Choroid plexus epithelial cell (primary cell): ENCODE measurements at regions not wholly inside any gene's neighbourhood (a gene's known extent, or its start where the extent isn't known, plus 50 kb on each side); places are given as distances from the start of the nearest gene placed in this dataset.

Source experiments
- DNase-seq: peaks from one replicate; pipeline ENCODE4 v3.0.0-alpha.2; 2010; ENCODE audit warnings: low read depth
- H3K4me3 ChIP-seq: 2 replicates; pipeline ENCODE4 v1.5.1; 2011; ENCODE audit warnings: low read depth, mild to moderate bottlenecking, control low read depth, low read length, moderate library complexity
- CTCF ChIP-seq: conservative IDR thresholded peaks from 2 replicates; pipeline ENCODE4 v1.5.1; 2011; ENCODE audit warnings: low read depth, mild to moderate bottlenecking, control low read depth, inconsistent platforms, low read length, moderate library complexity

DNA sequence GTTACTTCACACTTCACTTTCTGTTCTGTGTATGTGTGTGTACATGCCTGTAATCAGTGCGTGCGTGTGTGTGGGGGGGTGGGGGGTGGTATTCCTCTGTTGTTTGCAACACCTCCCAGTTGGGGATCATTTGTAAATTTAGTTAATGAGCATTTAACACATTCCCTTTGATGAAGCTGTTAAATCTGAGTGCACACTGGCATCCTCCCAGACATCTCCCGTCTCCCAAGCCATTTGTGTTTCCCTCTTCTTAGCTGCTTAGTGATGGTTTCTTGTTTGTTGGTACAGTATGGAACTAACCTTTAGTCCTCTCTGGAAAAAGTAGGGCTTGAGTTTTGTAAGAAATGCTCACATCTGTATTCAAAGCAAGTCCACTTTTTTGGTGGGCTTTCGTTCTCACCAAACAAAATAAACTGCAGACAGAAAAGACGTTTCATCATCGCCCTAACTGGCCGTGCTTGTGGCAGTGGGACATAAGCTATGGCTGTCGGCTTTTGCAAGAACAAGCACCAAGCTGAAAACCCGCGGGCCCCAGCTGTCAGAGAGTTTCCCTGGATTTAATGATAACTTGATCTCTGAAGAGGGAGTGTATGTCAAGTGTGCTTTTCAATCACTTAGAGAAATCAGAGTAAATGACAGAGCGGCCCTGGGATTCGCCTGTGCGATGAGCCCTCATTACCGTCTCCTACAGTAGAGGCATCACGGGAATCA lies 54.9 kb upstream of the SASH1 start:
- no peak for DNase-seq
- H3K4me3 ChIP-seq, result no peak overlapping the region
- TF ChIP-seq CTCF, result no peak

DNA sequence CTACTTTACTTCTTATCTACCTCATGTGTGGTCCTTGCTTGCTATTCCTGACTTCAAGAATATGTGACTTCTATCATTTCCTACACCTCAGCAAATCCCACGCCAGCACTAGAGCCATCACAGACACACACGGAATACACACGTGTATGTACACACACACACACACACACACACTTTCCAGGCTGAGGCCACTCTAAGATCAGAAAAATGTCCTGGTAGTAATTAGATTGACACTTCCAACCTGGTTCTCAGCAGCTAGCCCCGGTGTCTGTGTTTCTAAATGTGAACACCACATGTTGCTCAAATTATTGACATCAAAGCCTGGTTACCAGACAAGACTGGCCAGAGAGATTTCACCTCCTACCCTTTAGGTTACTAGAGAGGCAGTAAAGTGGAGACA lies 54.1 kb upstream of the SASH1 start:
- DNase-seq, result peak; percentile 48
- no peak for TF ChIP-seq CTCF
- peak overlapping the region; percentile 47 for H3K4me3 ChIP-seq

- no peak for TF ChIP-seq CTCF
- peak overlapping the region; percentile 47 for H3K4me3 ChIP-seq
- DNase-seq, result peak; percentile 32
Measured at GRCh38 chr6:148289153-148289552, 53.5 kb upstream of the SASH1 start.

DNA sequence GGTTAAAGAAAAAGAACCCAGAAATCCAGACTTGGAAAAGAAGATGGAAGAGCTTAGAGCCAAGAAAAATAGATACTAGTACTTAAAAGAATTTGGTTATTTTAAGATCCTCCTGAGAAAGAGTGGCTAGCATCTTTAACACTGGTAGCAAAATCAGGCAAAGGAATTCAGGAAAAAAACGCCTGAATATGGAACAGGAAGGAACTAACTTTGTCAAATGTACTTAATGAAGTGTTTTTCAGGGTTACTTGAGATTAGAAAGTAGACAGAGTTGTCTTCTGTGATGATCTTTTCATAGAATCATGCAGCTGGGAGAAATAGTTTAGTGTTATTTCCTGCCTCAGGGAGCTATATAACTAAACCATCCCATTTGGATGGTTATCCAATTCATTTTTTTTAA lies 50.8 kb upstream of the SASH1 start:
- H3K4me3 ChIP-seq, result no peak overlapping the region
- peak; percentile 13 for DNase-seq
- no peak for TF ChIP-seq CTCF
